ENCODE measurements at regions not wholly inside any gene's neighbourhood (a gene's known extent, or its start where the extent isn't known, plus 50 kb on each side); places are given as distances from the start of the nearest gene placed in this dataset.

DNA sequence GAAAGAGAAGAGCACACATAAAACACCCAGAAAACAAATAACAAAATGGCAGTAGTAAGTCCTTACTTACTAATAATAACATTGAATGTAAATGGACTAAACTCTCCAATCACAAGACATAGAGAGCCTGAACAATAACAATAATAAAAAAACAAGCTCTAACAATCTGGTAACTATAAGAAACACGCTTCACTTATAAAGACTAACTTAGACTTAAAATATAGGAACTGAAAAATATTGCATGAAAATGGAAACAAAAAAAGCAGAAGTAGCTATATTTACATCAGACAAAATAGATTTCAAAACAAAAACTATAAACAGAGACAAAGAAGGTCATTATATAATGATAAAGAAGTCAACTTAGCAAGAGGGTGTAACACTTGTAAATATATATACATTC, 83.1 kb upstream of the LYPLAL1 start:
- TF ChIP-seq POLR2AphosphoS5 (IDR thresholded peaks at IDR 0.05; ENCODE audit: borderline replicate concordance, low read depth, low read length): no peak
- no peak for TF ChIP-seq EZH2 (IDR thresholded peaks at IDR 0.05)
